HFFc6 (cell line): ENCODE measurements at regions not wholly inside any gene's neighbourhood (a gene's known extent, or its start where the extent isn't known, plus 50 kb on each side); places are given as distances from the start of the nearest gene placed in this dataset.

Experiments used
- DNase-seq: peaks from one replicate; pipeline ENCODE4 v3.0.0-alpha.2; 2018
- H3K27ac Mint-ChIP-seq: 2 replicates; pipeline ENCODE4 v1.8.0; 2020; ENCODE audit warnings: mild to moderate bottlenecking, mixed read lengths
- H3K27me3 Mint-ChIP-seq: 2 replicates; pipeline ENCODE4 v1.8.0; 2021; ENCODE audit warnings: mild to moderate bottlenecking, moderate library complexity, mixed read lengths; ENCODE audit not compliant: insufficient read depth
- H3K36me3 Mint-ChIP-seq: 2 replicates; pipeline ENCODE4 v1.8.0; 2021; ENCODE audit warnings: low read depth, mixed read lengths
- H3K4me1 Mint-ChIP-seq: 2 replicates; pipeline ENCODE4 v1.8.0; 2020; ENCODE audit warnings: low read depth, mixed read lengths
- H3K4me3 Mint-ChIP-seq: 2 replicates; pipeline ENCODE4 v1.8.0; 2020; ENCODE audit warnings: mild to moderate bottlenecking, moderate library complexity, mixed read lengths
- H3K9me3 Mint-ChIP-seq: 2 replicates; pipeline ENCODE4 v1.8.0; 2020; ENCODE audit warnings: mild to moderate bottlenecking, mixed read lengths
- TF ChIP-seq, protein P1 (sequence below): fragments of 200-600 bp; sonication (generic); IDR thresholded peaks from 2 replicates; pipeline ENCODE4 v1.5.0; 2021; ENCODE audit warnings: antibody characterized with exemption, mild to moderate bottlenecking

DNA sequence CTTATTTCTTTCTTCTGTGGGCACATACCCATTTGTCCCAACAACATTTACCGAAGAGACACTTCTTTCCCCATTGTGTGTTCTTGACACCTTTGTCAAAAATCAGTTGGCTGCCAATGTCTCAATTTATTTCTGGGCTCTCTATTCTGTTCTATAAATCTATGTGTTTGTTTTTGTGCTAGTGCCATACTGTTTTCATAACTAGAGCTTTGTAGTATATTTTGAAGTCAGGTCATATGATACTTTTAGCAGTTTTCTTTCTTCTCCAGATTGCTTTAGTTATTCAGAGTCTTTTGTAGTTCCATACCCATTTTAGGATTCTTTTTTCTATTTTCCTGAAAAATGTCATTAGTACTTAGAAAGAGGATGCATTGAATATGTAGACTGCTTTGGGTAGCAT lies 1276.3 kb downstream of the SLITRK1 start:
- Mint-ChIP-seq H3K36me3 (peaks cover 21% of the 10 kb centered on the region), H3K27ac (no peak overlapping the region), H3K4me3 (no peak overlapping the region), H3K9me3 (peaks cover 32% of the 10 kb centered on the region), H3K4me1 (peaks cover 1% of the 10 kb centered on the region; the same call in 1 of the 2 replicates), H3K27me3 (no peaks in the 10 kb centered on the region)
- TF ChIP-seq, protein P1, sequence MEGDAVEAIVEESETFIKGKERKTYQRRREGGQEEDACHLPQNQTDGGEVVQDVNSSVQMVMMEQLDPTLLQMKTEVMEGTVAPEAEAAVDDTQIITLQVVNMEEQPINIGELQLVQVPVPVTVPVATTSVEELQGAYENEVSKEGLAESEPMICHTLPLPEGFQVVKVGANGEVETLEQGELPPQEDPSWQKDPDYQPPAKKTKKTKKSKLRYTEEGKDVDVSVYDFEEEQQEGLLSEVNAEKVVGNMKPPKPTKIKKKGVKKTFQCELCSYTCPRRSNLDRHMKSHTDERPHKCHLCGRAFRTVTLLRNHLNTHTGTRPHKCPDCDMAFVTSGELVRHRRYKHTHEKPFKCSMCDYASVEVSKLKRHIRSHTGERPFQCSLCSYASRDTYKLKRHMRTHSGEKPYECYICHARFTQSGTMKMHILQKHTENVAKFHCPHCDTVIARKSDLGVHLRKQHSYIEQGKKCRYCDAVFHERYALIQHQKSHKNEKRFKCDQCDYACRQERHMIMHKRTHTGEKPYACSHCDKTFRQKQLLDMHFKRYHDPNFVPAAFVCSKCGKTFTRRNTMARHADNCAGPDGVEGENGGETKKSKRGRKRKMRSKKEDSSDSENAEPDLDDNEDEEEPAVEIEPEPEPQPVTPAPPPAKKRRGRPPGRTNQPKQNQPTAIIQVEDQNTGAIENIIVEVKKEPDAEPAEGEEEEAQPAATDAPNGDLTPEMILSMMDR: no peak
- no peak for DNase-seq

- H3K9me3 Mint-ChIP-seq: peaks cover 26% of the 10 kb centered on the region
- DNase-seq: no peak
- H3K4me3 Mint-ChIP-seq: no peak overlapping the region
- H3K36me3 Mint-ChIP-seq: peaks cover 25% of the 10 kb centered on the region
- no peak overlapping the region for H3K27ac Mint-ChIP-seq
- peaks cover 15% of the 10 kb centered on the region; the same call in 1 of the 2 replicates for H3K4me1 Mint-ChIP-seq
- TF ChIP-seq, protein P1: no peak
- H3K27me3 Mint-ChIP-seq: no peaks in the 10 kb centered on the region; the same call in 1 of the 2 replicates
Observed at GRCh38 chr13:82597747-82598146, 1284.5 kb downstream of the SLITRK1 start.

DNA sequence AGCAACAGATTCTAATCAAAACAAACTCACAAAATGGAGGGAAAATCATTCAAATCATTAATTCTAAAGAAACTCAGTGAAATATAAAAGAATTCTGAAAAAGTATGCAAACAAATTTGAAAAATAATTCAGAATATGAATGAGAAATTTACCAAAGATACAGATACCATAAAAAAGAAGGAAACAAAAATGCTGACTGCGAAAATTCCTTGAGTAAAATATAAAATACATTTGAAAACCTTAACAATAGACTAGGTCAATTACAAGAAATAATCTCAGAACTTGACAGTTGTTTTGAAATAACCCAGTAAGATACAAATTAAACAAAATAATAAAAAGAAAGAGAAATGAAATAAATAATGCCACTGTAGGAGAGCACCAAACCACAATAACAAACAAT lies 1289.0 kb downstream of the SLITRK1 start:
- TF ChIP-seq, protein P1: no peak
- H3K9me3 Mint-ChIP-seq: peaks cover 28% of the 10 kb centered on the region

GRCh38 chr13:82571653-82572052 lies 1310.6 kb downstream of the SLITRK1 start:
- Mint-ChIP-seq H3K4me3 (no peak overlapping the region), H3K36me3 (peaks cover 14% of the 10 kb centered on the region; the same call in 1 of the 2 replicates), H3K9me3 (peaks cover 14% of the 10 kb centered on the region), H3K4me1 (peaks cover 20% of the 10 kb centered on the region), H3K27me3 (no peaks in the 10 kb centered on the region), H3K27ac (no peak overlapping the region)
- no peak for DNase-seq
- TF ChIP-seq, protein P1: no peak

More for the DNA sequence above, 1289.0 kb downstream of the SLITRK1 start:
- H3K4me1 Mint-ChIP-seq: peaks cover 9% of the 10 kb centered on the region; the same call in 1 of the 2 replicates
- no peak for DNase-seq
- peaks cover 25% of the 10 kb centered on the region for H3K36me3 Mint-ChIP-seq
- no peak overlapping the region for H3K4me3 Mint-ChIP-seq
- H3K27me3 Mint-ChIP-seq: no peaks in the 10 kb centered on the region; the same call in 1 of the 2 replicates
- H3K27ac Mint-ChIP-seq: no peak overlapping the region

DNA sequence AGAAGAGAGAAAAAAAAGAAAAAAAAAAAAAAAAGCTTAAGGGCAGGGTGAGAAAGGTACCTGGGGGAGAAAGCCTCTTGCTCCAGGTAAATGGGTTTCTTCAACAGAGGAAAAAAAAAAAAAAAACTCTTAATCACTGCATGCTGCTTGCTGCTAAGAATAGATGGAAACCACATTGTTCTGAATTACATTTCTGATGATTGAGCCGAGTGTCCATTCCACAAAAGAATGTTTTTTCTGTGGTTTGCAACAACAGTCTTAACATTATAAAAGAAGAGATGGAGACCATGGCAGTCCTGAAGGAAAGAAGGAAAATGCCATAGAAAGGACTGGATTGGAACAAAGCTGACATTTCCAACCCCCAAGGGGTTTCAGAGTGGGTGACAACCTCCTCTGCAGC lies 1312.7 kb downstream of the SLITRK1 start:
- H3K27ac Mint-ChIP-seq: no peak overlapping the region
- TF ChIP-seq, protein P1: no peak
- H3K4me3 Mint-ChIP-seq: no peak overlapping the region
- H3K9me3 Mint-ChIP-seq: peaks cover 5% of the 10 kb centered on the region; the same call in 1 of the 2 replicates
- H3K4me1 Mint-ChIP-seq: peaks cover 31% of the 10 kb centered on the region
- no peaks in the 10 kb centered on the region for H3K27me3 Mint-ChIP-seq
- DNase-seq: peak; percentile 9
- H3K36me3 Mint-ChIP-seq: 0 out of 2 replicates have a peak, but pooled peaks cover 6% of the 10 kb centered on the region

GRCh38 chr13:82566864-82567263 lies 1315.4 kb downstream of the SLITRK1 start:
- peaks cover 30% of the 10 kb centered on the region for H3K4me1 Mint-ChIP-seq
- no peak for DNase-seq
- H3K9me3 Mint-ChIP-seq: no peaks in the 10 kb centered on the region
- no peak overlapping the region for H3K27ac Mint-ChIP-seq
- no peaks in the 10 kb centered on the region for H3K27me3 Mint-ChIP-seq
- TF ChIP-seq, protein P1: no peak
- no peak overlapping the region for H3K4me3 Mint-ChIP-seq
- 0 out of 2 replicates have a peak, but pooled peaks cover 6% of the 10 kb centered on the region for H3K36me3 Mint-ChIP-seq
